Endometrium (tissue), 2 donors: ENCODE measurements at regions not wholly inside any gene's neighbourhood (a gene's known extent, or its start where the extent isn't known, plus 50 kb on each side); places are given as distances from the start of the nearest gene placed in this dataset.

Source experiments
- FAIRE-seq: peaks from 2 replicates; lab custom pipeline; 2012; peaks lifted over from hg19 to GRCh38; lab: Jason Lieb, UNC
- donor health status: control.
- donor health status: control.

DNA sequence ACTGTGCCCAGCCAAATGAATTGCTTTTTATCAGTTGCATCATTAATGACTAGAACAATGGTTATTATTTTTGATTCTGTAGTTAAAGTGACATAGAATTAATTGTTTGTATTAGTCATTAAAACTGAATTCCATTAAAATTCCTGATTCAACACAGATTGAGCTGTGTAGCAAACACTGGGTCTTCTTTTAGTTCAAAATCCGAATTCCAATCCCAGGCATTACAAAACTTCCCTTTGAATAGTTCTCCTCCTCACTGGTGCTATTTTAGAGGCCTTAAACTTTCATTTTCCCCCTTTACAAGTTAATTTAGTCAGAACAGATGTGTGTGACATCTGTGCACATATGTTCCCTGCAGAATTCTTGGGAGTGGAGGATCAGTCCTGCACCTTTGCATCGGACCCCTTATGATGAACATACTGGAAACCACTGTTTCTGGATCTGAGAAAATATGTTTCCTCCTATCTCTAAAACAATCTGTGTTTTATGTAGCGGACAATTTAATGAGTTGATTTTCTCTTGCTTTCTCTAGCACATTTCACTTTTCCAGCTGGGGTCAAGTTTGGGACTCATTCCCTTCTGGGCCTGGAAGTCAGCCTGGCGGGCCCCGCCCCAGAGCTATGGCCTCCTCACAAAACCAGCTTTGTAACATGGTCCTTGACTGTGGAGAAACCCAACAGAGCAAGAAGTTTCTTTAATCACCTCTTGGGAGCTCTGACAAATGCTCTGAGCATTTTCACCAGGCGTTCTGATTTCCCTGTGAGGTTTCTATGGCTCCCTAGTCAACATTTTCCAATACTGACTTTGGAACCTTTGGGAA is 87.9 kb upstream of the MAMDC2 start:
- FAIRE-seq: peak; percentile 82

DNA sequence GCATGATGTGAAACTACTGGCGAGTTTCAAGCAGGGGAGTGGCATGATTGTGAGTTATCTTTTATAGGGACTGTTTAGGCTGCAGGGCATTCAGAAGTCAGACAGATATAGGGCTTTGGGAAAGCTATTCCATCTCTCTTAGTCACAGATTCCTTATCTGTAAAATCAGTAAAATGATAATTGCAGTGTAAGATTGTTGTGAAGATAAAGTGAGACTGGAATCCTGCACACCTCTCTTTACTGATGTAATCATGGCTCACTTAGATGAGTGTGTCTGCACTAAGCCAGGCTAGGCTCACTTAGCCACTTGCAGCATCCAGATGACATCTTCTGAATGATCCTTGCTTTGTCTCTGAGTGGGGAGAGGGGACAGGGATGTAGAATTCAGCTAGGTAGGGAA is 81.8 kb upstream of the MAMDC2 start:
- no peak for FAIRE-seq

DNA sequence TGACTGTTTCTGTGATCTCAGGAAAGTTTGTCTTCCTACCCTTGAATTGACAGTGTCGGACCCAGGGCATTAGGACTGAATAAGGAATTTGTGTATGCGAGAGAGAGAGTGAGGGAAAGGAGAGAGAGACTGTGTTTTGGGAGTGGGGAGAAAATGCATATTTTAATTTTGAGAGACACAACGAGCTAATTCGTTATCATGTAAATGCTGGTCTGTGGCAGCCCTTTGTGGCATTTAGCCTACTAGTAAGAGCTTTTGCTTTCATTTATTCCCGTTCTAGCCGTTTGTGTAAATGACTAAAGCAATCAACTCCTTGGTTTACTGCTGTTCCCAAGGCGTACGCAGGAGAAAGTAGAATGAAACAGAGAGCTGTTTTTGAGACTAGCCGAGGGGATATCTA is 79.8 kb upstream of the MAMDC2 start:
- FAIRE-seq: no peak

DNA sequence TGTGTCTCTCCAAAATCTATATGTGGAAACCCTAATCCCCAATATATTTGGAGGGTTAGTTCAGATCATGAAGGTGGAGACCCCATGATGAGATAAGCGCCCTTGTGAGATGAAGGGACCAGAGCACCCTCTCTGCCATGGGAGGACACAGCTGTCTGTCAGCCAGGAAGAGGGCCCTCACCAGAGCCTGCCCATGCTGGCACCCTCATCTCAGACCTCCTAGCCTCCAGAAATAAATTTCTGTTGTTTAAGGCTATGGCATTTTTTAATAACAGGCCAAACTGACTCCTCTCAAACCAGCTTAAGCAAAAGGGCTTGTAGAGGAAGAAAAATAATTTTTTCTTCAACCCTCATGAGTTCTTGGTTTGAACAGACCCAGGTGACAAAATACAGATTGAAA is 79.2 kb upstream of the MAMDC2 start:
- no peak for FAIRE-seq

DNA sequence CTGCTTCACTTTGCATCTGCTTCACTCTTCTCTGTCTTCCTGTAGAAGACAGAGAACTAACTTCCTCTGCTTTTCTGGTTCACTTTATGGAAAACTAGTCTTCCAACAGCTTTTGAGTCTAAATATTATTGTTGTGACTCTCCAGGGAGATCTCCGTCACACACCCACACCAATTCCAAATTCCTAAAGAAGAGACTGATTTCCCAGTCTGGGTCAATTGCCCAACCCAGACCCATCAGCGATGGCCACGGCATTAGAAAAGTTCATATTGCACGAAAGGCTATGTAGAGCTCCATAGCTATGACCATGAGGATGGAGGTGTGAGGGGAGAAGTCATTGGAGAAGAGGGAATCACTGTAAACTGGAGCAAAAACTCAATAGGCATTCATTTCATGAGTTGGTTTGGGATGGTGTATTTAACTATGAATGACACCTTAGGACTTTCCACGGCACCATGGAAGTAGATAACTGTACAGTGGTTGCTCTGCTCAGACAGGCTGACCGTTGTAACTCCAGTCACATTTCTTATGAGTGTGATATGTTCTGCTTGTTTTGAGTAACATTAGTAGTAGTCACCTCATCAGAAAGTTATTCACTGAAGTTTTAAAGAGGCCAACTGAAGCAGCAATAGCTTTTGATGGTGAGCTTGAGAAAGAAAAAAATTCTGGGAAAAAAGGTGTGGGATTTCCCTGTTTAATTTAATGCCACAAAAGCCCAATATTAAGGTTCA is 78.1 kb upstream of the MAMDC2 start:
- FAIRE-seq: no peak

DNA sequence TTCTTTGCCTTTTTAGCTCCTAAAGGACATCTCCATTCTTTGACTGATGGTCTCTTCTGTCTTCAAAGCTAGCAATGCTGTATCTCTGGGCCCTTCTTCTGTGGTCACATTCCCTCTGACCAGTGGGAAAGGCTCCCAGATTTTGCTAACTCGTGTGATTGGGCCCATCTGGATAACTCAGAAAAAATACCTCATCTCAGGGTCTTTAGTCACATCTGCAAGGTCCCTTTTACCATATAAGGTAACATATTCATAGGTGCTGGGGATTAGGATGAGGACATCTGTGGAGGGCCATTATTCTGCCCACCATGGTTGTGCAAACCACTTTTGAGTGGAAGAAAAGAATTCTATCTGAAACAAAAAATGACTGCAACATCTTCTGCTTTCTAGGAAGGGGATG is 76.3 kb upstream of the MAMDC2 start:
- no peak for FAIRE-seq

DNA sequence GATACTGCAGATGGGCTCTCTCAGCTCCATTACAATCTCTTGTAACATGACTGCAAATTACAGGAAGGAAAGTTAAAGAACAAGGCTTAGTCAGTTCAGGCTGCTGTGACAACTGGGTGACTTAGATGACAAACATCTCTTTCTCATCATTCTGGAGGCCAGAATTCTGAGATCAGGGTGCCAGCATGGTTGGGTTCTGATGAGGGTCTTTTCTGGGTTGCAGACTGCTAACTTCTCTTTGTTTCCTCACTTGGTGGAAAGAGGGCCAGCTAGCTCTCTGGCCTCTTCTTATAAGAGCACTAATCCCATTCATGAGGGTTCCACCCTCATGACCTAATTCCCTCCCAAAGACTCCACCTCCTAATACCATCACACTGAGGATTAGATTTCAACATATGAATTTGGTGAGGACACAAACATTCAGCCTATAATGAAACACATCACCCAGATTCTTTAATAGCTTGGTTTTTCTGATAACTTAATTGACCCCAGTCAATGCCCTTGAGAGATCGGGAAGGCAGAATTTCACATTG is 73.6 kb upstream of the MAMDC2 start:
- no peak for FAIRE-seq

DNA sequence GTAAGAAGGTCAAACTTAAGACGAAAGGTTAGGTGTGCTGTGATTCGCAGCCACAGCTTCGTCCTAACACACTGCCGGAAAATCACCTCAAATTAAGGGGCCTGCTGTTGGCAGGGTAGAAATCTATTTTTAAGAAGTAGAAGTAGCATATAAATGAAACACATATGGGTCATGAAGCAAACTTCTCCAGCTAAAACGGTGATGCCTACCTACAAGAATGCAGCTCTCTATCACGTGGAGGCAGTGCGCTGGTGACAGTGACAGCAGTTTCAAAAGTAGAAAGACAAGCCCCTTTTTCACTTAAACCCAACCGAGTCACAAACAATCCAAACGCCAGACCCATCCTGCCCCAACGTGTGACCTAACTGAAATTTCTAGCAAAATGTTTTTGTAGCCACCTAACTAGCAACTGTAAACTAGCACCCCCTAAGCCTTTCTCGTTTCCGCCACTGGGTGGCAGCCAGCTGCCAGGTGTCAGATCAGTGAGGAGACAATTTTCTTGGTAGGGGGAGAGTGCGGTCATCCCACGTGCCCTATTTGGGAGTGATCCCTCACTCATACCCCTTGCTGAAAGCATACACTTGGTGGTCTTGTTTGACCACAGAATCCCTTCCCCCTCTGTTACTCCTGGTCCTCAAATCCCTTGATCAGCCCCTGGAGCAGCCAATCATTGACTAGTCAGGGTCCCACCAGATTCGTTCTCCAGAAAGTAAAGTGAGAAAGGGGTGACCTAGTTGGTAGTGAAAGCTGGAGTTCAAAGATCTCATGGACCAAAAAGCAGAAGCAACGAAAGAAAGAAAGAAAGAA is 71.8 kb upstream of the MAMDC2 start:
- FAIRE-seq: no peak

DNA sequence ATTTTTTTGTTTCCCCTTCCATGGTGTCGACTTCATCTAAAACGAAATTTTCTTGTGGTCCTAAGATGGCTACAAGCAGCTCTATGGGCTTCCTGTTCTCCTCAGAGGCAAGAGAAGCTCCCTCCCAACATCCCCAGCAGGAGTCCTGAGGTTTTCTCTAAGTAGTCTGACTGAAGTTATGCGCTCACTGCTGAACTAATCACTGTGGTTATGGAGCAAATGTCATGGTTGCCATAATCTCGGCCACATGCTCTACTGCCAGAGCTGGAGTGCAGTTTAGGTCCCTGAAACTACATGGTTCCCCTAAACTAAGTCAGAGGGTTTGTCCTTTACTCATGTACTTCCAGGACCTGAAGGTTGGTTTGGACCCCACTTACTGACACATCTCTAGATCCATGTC is 68.0 kb upstream of the MAMDC2 start:
- no peak for FAIRE-seq

DNA sequence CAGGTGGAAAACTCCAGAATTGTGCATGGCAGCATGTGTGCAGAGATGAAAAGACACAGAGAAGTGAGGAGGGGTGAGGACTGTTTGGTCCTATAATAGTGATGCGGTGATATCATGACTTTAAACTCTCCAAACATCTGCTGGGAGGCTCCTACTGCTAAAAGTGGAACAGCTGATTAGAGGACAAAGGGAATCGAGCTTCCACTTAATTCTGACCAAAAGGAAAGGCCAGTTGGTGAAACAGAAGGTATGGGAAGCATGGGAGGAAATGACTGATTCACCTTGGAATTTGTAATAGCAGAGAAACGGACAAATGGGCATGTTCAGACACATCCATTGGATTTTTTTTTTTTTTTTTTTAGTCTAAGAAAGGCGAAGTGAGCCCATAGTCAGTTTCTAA is 67.5 kb upstream of the MAMDC2 start:
- FAIRE-seq: no peak

DNA sequence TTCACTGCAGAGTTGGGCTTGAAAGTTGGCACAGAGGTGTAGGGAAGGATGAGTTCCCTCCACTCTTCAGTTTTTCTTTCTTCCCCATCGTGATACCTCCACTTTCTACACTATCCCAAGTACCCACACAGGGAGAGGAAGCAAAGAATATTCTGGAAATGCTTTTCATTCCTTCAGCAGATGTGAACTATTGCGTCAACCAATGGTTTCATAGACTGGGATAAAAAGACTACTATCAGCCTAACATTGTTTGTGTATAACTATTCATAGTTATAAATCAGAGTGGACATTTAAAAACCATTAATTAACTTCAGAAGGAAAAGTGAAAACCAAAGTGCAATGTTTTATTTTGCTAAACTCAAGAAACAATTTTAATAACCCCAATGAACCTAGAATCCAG is 63.6 kb upstream of the MAMDC2 start:
- FAIRE-seq: no peak

DNA sequence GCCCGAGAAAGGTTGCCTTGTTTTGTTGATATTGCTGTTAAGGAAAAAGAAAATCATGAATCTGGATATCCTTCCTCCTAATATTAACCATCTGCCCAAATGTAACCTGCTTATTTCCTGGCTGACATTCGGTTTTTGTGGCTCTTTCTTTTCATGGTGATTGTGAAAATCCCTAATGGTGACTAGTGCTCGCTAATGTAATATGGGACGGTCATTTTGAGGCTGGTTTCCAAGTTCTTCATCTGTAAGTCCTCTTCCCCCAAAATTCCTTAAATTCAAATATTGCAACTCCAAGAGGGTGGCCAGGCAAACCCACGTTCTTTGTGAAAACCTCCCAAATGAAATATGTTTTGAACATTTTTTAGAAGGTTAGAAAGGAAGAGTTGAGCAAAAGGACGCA is 63.1 kb upstream of the MAMDC2 start:
- FAIRE-seq: no peak

DNA sequence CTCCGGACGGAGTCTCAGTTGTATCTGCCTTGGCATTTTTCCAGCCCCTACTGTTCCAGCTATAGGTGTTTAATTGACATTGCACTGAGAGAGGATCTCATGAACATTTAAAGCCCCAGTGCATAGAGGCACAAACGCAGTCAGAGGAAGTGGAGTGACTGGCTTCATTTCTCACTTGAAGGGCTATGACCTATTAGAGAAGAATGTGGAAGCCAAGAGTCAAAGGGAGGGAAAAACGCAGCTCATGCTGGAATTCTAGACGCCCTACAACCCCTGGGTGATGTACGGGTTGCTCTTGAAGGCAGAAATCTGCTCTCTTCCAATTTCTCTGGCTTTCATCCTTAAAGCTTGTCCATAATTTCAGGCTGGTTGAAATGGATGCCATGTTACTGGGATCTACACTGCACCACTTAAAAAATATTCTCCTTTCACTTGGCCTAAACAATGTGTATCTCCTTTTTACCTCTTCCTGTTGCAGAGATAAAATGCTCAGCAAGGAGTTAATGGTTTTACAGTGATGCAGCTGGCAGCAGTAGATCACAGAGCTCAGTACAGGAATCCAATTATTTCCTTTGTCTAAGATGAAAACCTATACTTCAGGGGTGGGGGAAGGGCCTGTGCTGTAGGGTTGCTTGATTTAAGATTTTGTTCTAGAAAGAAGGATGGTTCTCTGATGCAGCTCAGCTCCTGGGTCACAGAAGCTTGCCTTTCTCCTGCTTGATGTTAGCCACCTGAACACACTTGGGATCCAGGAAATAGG is 61.8 kb upstream of the MAMDC2 start:
- no peak for FAIRE-seq

DNA sequence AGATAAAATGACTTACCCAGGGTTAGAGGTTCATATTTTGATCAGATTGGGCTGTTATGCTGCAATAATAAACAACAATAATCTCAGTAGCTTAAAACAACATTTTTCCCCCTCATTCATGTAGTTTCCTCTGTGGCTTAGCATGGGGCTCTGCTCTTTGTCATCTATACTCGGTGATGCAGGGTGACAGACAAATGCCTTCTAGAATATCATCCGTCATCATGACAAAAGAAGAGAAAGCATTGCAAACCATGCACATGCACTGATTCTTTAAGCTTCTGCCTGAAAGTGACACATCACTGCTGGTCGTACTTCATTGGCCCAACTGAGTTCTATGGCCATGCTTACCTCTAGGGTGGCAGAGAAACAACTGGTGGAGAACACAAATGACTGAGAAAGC is 58.8 kb upstream of the MAMDC2 start:
- no peak for FAIRE-seq

DNA sequence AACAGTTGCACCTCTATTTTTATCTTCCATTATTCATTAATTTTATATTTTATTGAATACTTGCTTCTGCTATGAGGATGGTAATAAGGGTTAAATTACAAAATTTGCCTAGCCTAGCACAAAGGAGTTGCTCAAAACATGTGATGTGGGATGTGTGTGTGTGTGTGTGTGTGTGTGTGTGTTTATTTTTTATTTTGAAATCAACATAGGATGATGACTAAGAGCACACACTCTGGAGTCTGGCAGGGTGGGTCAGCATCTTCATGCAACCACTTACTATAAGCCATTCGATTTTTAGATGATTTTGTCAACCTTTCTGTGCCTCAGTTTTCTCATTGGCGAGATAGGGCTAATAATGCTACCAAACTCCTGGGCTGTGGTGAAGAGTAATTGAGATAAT is 57.7 kb upstream of the MAMDC2 start:
- no peak for FAIRE-seq

DNA sequence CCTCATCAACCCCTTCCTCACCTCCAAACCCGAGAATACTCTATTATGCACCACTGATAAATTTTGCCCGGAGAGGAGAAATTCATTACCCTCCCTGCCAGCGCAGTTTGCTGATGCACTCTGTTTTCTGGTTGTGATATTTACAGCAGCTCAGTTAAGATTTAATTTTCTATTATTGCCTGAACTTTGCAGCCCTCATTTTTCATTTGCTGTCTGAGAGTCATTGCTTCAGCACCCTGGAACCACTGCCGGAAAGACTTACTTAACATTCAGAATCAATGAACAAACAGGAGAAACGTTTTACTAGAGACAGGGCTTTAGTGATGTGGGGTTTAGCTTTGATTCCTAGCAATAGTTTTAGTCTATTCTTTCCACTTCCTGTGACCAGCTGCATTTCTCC is 56.7 kb upstream of the MAMDC2 start:
- no peak for FAIRE-seq

DNA sequence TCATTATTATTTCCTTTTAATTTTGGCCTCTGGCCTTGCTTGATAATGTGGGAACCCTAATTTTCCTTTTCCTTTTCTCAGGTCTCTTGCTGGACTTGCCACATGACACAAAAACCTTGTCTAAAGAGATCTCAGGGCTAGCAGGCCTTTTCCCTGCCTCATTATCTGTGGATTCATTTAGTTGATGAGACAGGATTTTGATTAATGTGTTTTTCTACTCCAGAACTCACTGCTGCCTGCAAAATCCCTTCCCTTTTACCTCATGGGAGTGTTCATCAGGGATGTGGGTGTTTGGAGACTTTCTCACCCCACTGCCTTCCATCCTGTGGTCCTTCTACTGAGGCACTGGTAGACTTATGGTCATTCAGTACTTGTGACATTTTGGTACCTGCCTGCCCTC is 56.2 kb upstream of the MAMDC2 start:
- no peak for FAIRE-seq

DNA sequence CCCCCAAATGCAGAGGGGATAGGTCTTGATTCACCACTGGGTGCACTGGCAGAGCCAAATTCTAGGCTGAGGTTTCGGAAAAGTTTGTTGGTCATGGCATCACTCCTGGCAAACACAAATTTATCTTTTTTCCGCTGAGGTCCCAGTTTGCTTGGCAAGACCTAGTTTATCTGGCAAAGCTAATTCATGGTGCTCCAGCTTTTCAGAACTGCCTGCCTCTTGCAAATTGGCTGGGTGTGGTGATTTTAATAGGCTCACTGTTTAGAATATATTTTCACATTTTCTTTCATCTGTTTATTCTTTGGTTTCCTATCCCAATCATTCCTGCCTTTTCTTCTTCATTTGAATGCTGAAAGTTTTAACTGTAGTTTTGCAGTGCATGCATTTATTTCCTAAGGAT is 50.5 kb upstream of the MAMDC2 start:
- FAIRE-seq: no peak
